CD14-positive monocyte (primary cell): ENCODE measurements at regions not wholly inside any gene's neighbourhood (a gene's known extent, or its start where the extent isn't known, plus 50 kb on each side); places are given as distances from the start of the nearest gene placed in this dataset.
A peak's percentile ranks its signal among the peaks of the same experiment; 100 is the strongest.

ENCODE experiments used
- DNase-seq, 3 donors: peaks; one replicate each; pipeline ENCODE4 v3.0.0-alpha.2; 2011 to 2022
- H2AFZ ChIP-seq: 2 replicates; pipeline ENCODE4 v1.6.0; 2012; ENCODE audit warnings: mild to moderate bottlenecking, low read depth, low read length, inconsistent platforms; ENCODE audit not compliant: insufficient read depth, poor library complexity, severe bottlenecking
- H3K27ac ChIP-seq, 2 donors: 1 replicate in 1 of 2; 2 replicates in 1 of 2; pipeline ENCODE4 v1.5.1; 2012 to 2013; ENCODE audit warnings: low read length in 2 of 2, control low read depth in 1 of 2, inconsistent platforms in 1 of 2, low read depth in 1 of 2, mild to moderate bottlenecking in 1 of 2
- H3K27me3 ChIP-seq, 2 donors: one replicate each; pipeline versions ENCODE4 v1.6.0 to v1.6.1; 2011 to 2013; ENCODE audit warnings: low read length in 2 of 2; ENCODE audit not compliant: control insufficient read depth in 2 of 2, insufficient read depth in 2 of 2
- H3K36me3 ChIP-seq, 2 donors: replicated peaks in 1 of 2; 1 replicate in 1 of 2; 2 replicates in 1 of 2; pipeline versions ENCODE4 v1.5.1 to v1.6.1; 2012 to 2013; ENCODE audit warnings: low read length in 2 of 2, control low read depth in 1 of 2, inconsistent platforms in 1 of 2, mild to moderate bottlenecking in 1 of 2; ENCODE audit not compliant: insufficient read depth in 2 of 2, control insufficient read depth in 1 of 2
- H3K4me1 ChIP-seq, 2 donors: 1 replicate in 1 of 2; 2 replicates in 1 of 2; pipeline versions ENCODE4 v1.5.1 to v1.6.1; 2012 to 2013; ENCODE audit warnings: low read length in 2 of 2, control low read depth in 1 of 2, inconsistent platforms in 1 of 2, mild to moderate bottlenecking in 1 of 2, moderate library complexity in 1 of 2; ENCODE audit not compliant: insufficient read depth in 2 of 2, control insufficient read depth in 1 of 2
- H3K4me2 ChIP-seq: replicated peaks from 2 replicates; pipeline ENCODE3; 2012; ENCODE audit warnings: low read length, moderate library complexity, mild to moderate bottlenecking; ENCODE audit not compliant: poor library complexity, severe bottlenecking; ENCODE audit errors: extremely low read depth
- H3K4me3 ChIP-seq, 3 experiments: fragments of 200-600 bp in 1 of 3; sonication (generic) in 1 of 3; replicated peaks in 1 of 3; 1 replicate in 2 of 3; 2 replicates in 1 of 3; pipeline ENCODE4 v1.5.1; 2011 to 2013; ENCODE audit warnings: low read length in 3 of 3, mild to moderate bottlenecking in 3 of 3, control low read depth in 2 of 3, low read depth in 2 of 3, inconsistent platforms in 1 of 3, moderate library complexity in 1 of 3
- H3K79me2 ChIP-seq: 2 replicates; pipeline ENCODE4 v1.6.0; 2012; ENCODE audit warnings: mild to moderate bottlenecking, control low read depth, inconsistent platforms, low read length, moderate library complexity; ENCODE audit not compliant: insufficient read depth
- H3K9ac ChIP-seq: 2 replicates; pipeline ENCODE4 v1.6.0; 2017; ENCODE audit warnings: low read length, mild to moderate bottlenecking; ENCODE audit not compliant: insufficient read depth, poor library complexity, severe bottlenecking
- H3K9me3 ChIP-seq, 2 donors: replicated peaks in 1 of 2; 1 replicate in 1 of 2; 2 replicates in 1 of 2; pipeline versions ENCODE4 v1.5.1 to v1.6.1; 2012 to 2013; ENCODE audit warnings: low read length in 2 of 2, control low read depth in 1 of 2; ENCODE audit not compliant: control insufficient read depth in 1 of 2, insufficient read depth in 1 of 2
- H4K20me1 ChIP-seq: 2 replicates; pipeline ENCODE4 v1.6.0; 2012; ENCODE audit warnings: mild to moderate bottlenecking, low read length, control low read depth, moderate library complexity; ENCODE audit not compliant: insufficient read depth
- H3K27ac Mint-ChIP-seq, 7 donors: one replicate each; pipeline ENCODE4 v1.8.0; 2020; ENCODE audit warnings: mild to moderate bottlenecking in 7 of 7, mixed read lengths in 7 of 7, moderate library complexity in 6 of 7, inconsistent platforms in 2 of 7
- H3K27me3 Mint-ChIP-seq, 3 donors: one replicate each; pipeline ENCODE4 v1.8.0; 2021 to 2022; ENCODE audit warnings: low read depth in 3 of 3, mild to moderate bottlenecking in 3 of 3, mixed read lengths in 3 of 3, moderate library complexity in 3 of 3, inconsistent platforms in 1 of 3
- H3K36me3 Mint-ChIP-seq, 2 donors: one replicate each; pipeline ENCODE4 v1.8.0; 2020; ENCODE audit warnings: mixed read lengths in 2 of 2, inconsistent platforms in 1 of 2, mild to moderate bottlenecking in 1 of 2
- H3K4me1 Mint-ChIP-seq: one replicate; pipeline ENCODE4 v1.8.0; 2020; ENCODE audit warnings: mild to moderate bottlenecking, mixed read lengths
- H3K4me3 Mint-ChIP-seq, 2 donors: one replicate each; pipeline ENCODE4 v1.8.0; 2020; ENCODE audit warnings: mild to moderate bottlenecking in 2 of 2, mixed read lengths in 2 of 2, moderate library complexity in 1 of 2
- H3K9me3 Mint-ChIP-seq, 7 donors: one replicate each; pipeline ENCODE4 v1.8.0; 2020 to 2022; ENCODE audit warnings: mixed read lengths in 7 of 7, mild to moderate bottlenecking in 6 of 7, moderate library complexity in 6 of 7, inconsistent platforms in 2 of 7
- WGBS: methylation state at CpG from one replicate; pipeline ENCODE4 v1.1.5; 2013; ENCODE audit warnings: missing lambda C conversion rate; ENCODE audit not compliant: insufficient coverage; 5-methylcytosine and 5-hydroxymethylcytosine counted together
- intact Hi-C, 2 donors: fragments of 100-400 bp; cut with micrococcal nuclease; formaldehyde crosslinking; loops; one replicate each; pipeline versions ENCODE4 v1.15.0 to v1.15.1; 2023
- TF ChIP-seq, protein P1 (sequence below): fragments of 200-600 bp; IDR thresholded peaks from one replicate; pipeline ENCODE4 v1.8.0; 2022; ENCODE audit warnings: antibody characterized with exemption, mild to moderate bottlenecking

DNA sequence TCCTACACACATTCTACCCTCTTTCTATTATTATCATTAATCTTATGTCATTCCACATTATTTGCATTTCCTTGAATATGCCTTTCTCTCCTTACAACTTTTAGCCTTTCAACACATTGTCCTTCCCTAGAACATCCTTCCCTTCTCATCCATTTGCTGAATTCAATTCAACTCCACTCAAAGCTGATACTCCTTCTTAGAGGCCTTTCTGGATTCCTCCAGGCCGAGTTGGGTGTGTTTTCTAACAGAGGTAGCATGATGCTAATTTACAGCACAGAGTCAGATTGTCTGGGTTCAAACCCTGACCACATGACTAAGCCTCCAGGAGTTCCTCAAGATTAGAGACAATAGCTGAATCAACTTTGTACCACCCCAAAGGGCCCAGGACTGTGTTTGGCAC lies 63.4 kb upstream of the IL12A start:
- Histone ChIP-seq H3K9me3 (no peaks in the 10 kb centered on the region), H3K79me2 (no peaks in the 10 kb centered on the region), H3K27me3 (no peaks in the 10 kb centered on the region), H3K4me2 (no peak overlapping the region), H3K36me3 (no peaks in the 10 kb centered on the region), H3K4me3 (no peak overlapping the region), H3K4me1 (peaks cover 73 to 81% of the 10 kb centered on the region in 2 donors), H2AFZ (no peak overlapping the region), H4K20me1 (no peaks in the 10 kb centered on the region), H3K27ac (no peak overlapping the region), H3K9ac (no peak overlapping the region)
- H3K9me3 Mint-ChIP-seq, result peaks cover 0 to 1% (median 0%) of the 10 kb centered on the region in 7 donors
- intact Hi-C loops, result loop anchor here (10.0 kb wide), 2 partner anchors 80 to 200 kb away; no protein-coding TSS in a partner anchor
- no CpG with 5 or more reads among the region's 1 CpG for WGBS
- DNase-seq, result no peak
- H3K36me3 Mint-ChIP-seq, result no peaks in the 10 kb centered on the region
- TF ChIP-seq, protein P1, sequence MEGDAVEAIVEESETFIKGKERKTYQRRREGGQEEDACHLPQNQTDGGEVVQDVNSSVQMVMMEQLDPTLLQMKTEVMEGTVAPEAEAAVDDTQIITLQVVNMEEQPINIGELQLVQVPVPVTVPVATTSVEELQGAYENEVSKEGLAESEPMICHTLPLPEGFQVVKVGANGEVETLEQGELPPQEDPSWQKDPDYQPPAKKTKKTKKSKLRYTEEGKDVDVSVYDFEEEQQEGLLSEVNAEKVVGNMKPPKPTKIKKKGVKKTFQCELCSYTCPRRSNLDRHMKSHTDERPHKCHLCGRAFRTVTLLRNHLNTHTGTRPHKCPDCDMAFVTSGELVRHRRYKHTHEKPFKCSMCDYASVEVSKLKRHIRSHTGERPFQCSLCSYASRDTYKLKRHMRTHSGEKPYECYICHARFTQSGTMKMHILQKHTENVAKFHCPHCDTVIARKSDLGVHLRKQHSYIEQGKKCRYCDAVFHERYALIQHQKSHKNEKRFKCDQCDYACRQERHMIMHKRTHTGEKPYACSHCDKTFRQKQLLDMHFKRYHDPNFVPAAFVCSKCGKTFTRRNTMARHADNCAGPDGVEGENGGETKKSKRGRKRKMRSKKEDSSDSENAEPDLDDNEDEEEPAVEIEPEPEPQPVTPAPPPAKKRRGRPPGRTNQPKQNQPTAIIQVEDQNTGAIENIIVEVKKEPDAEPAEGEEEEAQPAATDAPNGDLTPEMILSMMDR, result no peak
- peaks cover 0 to 4% (median 2%) of the 10 kb centered on the region in 3 donors for H3K27me3 Mint-ChIP-seq
- peaks cover 71% of the 10 kb centered on the region for H3K4me1 Mint-ChIP-seq
- peak overlapping the region in 1 of 7 donors; percentile 3 for H3K27ac Mint-ChIP-seq
- H3K4me3 Mint-ChIP-seq, result no peak overlapping the region

DNA sequence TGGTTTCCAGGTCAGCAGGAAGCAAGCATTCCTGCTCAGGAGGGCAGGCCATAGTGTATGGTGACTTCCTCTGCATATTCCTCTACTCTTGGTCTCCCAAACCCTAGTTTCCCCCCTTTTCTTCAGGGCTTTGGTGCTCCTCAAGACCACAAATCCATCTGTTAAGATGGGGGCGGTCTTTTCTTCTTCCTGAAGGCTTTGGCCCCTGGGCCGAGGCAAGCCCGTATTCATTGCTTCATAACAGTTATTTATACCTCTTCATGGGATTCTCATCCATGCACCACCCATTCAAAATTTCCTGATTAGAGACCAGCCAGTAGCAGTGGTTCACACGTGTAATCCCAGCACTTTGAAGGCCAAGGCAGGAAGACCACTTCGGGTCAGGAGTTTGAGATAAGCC lies 62.1 kb upstream of the IL12A start:
- Mint-ChIP-seq H3K4me1 (peaks cover 65% of the 10 kb centered on the region), H3K36me3 (no peaks in the 10 kb centered on the region), H3K4me3 (no peak overlapping the region), H3K9me3 (peaks cover 0 to 1% (median 0%) of the 10 kb centered on the region in 7 donors), H3K27me3 (peaks cover 0 to 4% (median 0%) of the 10 kb centered on the region in 3 donors), H3K27ac (peak overlapping the region in 1 of 7 donors; percentile 4)
- H2AFZ ChIP-seq, result no peak overlapping the region
- H3K36me3 ChIP-seq, result no peaks in the 10 kb centered on the region
- H3K4me1 ChIP-seq, result peaks cover 68 to 74% of the 10 kb centered on the region in 2 donors
- DNase-seq, result no peak
- no peak overlapping the region for H3K9ac ChIP-seq
- intact Hi-C loops, result loop anchor here (10.0 kb wide), 2 partner anchors 78 to 198 kb away; no protein-coding TSS in a partner anchor
- no peak overlapping the region for H3K4me3 ChIP-seq
- TF ChIP-seq, protein P1, result no peak
- no peaks in the 10 kb centered on the region for H3K79me2 ChIP-seq
- no peaks in the 10 kb centered on the region for H4K20me1 ChIP-seq
- no peaks in the 10 kb centered on the region for H3K9me3 ChIP-seq
- H3K4me2 ChIP-seq, result no peak overlapping the region
- no peaks in the 10 kb centered on the region for H3K27me3 ChIP-seq
- no peak overlapping the region for H3K27ac ChIP-seq
- 77% methylated on average over 2 of the region's 5 CpGs for WGBS
